Subcutaneous abdominal adipose tissue (tissue), 5 donors: ENCODE measurements at regions not wholly inside any gene's neighbourhood (a gene's known extent, or its start where the extent isn't known, plus 50 kb on each side); places are given as distances from the start of the nearest gene placed in this dataset.
"Not testable (repeated sequence)": the region's sequence is repeated elsewhere in the genome, so short reads cannot be mapped to it uniquely, and the experiment has no call there.

Source experiments
- H3K27ac ChIP-seq: one replicate; pipeline ENCODE4 v1.7.0; 2013; ENCODE audit warnings: low read depth, mild to moderate bottlenecking, inconsistent platforms, low read length, moderate library complexity
- H3K27me3 ChIP-seq, 5 donors: one replicate each; pipeline ENCODE4 v1.7.0; 2013; ENCODE audit warnings: low read length in 5 of 5, inconsistent platforms in 1 of 5; ENCODE audit not compliant: control insufficient read depth in 5 of 5, insufficient read depth in 4 of 5
- H3K36me3 ChIP-seq, 5 donors: one replicate each; pipeline ENCODE4 v1.7.0; 2013; ENCODE audit warnings: low read length in 5 of 5; ENCODE audit not compliant: control insufficient read depth in 5 of 5, insufficient read depth in 5 of 5
- H3K4me1 ChIP-seq, 5 donors: one replicate each; pipeline ENCODE4 v1.7.0; 2013; ENCODE audit warnings: low read length in 5 of 5, mild to moderate bottlenecking in 3 of 5, moderate library complexity in 1 of 5; ENCODE audit not compliant: control insufficient read depth in 5 of 5, insufficient read depth in 5 of 5
- H3K4me3 ChIP-seq, 5 donors: one replicate each; pipeline ENCODE4 v1.7.0; 2013; ENCODE audit warnings: low read length in 5 of 5, low read depth in 1 of 5
- H3K9ac ChIP-seq, 5 donors: one replicate each; pipeline ENCODE4 v1.7.0; 2013; ENCODE audit warnings: low read length in 5 of 5, mild to moderate bottlenecking in 4 of 5, moderate library complexity in 3 of 5
- H3K9me3 ChIP-seq, 5 donors: one replicate each; pipeline ENCODE4 v1.7.0; 2013; ENCODE audit warnings: low read length in 5 of 5; ENCODE audit not compliant: control insufficient read depth in 5 of 5
- donor health status: healthy.
- donor health status: healthy.
- donor health status: healthy.
- donor health status: healthy.
- donor health status: healthy.

DNA sequence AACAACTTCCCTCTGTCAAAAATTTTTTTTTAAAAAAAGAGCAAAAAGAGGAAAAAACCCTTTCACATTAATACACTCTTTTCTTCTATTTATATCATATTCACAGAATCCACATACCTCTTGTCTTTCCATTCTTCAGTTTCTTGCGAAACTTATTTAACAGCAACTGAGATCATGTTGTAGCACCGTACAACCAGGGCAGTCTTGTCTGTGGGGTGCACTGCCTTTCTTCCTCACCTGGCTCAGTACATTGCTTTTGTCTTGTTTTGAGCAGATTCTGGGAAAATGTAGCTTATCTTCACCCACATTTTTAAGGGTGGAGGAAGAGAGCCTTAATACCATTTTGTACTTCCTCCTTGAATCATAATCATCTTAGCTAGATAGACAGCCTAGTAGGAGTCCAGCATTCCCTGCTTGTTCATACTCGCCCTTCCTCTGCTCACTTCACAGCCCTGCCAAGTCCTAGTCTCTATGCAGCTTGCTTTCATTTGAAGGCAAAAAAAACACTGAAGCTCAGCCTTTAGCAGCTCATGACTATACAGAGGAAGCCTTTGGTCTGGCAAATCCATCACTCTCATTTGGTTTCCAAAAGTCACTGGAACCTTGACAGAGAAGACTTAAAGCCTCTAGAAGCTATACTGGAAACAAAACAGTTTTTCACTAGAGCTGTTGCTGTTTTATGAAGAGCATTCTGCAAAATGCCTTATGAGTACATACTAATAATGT is 140.6 kb upstream of the BANK1 start:
- H3K9me3 ChIP-seq: no peaks in the 10 kb centered on the region
- H3K27ac ChIP-seq: no peak overlapping the region
- no peak overlapping the region for H3K4me3 ChIP-seq
- no peaks in the 10 kb centered on the region for H3K36me3 ChIP-seq
- H3K27me3 ChIP-seq: no peaks in the 10 kb centered on the region
- H3K9ac ChIP-seq: no peak overlapping the region
- peaks cover 0 to 24% (median 15%) of the 10 kb centered on the region in 5 donors for H3K4me1 ChIP-seq

DNA sequence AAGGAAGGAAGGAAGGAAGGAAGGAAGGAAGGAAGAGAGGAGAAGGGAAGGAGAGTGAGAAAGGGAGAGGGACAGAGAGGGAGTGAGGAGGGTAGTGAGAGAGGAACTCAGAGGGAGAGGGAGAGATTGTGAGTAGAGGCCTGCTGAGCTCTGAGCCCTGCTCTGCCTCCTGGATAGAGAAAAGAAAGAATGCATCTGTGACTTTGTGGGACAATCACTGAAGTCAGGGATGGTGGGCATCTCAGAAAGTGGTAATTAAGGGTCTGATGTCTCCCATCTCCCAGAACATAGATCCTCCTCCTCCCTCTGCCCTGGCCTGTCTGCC is 142.9 kb upstream of the BANK1 start:
- H3K9me3 ChIP-seq: no peaks in the 10 kb centered on the region
- H3K27ac ChIP-seq: no peak overlapping the region
- H3K27me3 ChIP-seq: no peaks in the 10 kb centered on the region
- no peaks in the 10 kb centered on the region for H3K36me3 ChIP-seq
- no peak overlapping the region for H3K9ac ChIP-seq
- peaks cover 0 to 23% (median 15%) of the 10 kb centered on the region in 5 donors for H3K4me1 ChIP-seq
- no peak overlapping the region for H3K4me3 ChIP-seq

DNA sequence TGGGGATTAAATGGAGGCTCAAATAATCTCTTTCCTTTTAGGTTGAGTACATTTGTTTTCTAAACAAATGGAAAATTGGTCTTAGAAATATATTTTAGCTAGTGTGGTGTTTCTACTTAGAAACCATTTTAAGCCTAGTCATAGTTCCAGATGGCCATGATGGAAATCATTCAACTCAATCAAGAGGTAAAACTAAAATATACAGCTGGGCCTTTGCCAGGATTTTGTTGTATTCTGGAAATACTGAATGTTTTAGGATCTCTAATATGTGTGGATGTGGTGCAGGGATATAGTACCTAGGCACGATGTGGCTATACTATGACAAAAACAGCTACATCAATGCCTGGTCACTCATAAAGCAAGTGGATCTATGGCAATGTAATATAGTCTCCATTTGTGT is 146.0 kb upstream of the BANK1 start:
- peaks cover 0 to 12% (median 9%) of the 10 kb centered on the region in 5 donors for H3K4me1 ChIP-seq
- H3K27me3 ChIP-seq: no peaks in the 10 kb centered on the region
- H3K27ac ChIP-seq: no peak overlapping the region
- H3K4me3 ChIP-seq: no peak overlapping the region
- H3K9ac ChIP-seq: no peak overlapping the region
- H3K9me3 ChIP-seq: no peaks in the 10 kb centered on the region
- no peaks in the 10 kb centered on the region for H3K36me3 ChIP-seq

DNA sequence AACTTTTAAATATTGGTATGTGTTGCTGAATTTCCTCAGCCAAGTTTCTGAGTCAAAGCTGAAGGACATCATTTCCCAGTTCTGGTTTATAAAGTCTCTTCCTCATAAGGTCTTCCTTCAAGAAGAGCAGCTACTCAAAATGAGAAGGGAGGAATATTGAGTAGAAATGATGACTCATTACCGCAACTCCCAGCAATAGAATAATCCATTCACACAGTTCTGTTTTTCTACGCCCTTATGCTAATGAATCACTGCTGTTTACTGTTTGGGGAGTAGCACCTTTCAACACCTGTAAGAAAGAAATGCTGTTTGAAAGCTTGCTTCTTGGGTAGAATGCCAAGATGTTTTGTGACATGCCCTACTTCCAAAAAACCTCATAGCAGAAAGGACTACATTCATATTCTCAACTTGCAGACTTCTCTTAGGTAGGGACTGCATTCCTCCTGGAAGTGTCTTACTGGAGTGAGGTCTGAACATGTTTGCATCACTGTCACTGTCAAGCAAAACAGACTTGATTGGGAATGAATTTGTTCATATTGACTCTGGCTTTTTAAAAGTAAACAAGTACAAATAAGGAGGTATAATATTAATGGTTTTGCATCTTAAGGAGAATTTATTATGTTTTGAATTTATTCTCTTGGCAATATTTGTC is 147.2 kb upstream of the BANK1 start:
- H3K4me1 ChIP-seq: peaks cover 0 to 12% (median 9%) of the 10 kb centered on the region in 5 donors
- no peak overlapping the region for H3K27ac ChIP-seq
- no peak overlapping the region for H3K4me3 ChIP-seq
- H3K27me3 ChIP-seq: no peaks in the 10 kb centered on the region
- no peaks in the 10 kb centered on the region for H3K36me3 ChIP-seq
- H3K9me3 ChIP-seq: no peaks in the 10 kb centered on the region
- no peak overlapping the region for H3K9ac ChIP-seq

DNA sequence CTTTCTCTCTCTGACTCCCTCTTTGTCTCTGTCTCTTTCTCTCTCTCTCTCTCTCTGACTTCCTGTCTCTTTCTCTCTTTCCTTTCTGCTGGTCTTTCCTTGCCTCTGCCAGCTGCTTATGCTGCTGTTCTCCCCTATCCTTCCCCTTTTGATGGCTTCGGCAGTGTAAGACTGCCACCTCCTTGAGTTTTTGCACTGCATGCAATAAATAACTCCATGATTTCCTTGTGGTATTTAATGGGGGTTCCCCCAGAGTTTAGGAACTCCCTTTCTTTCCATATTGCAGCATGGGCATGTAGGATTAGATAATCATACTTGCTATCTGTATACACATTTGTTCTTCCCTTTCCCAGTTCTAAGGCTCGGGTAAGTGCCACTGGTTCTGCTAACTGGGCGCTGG is 157.8 kb upstream of the BANK1 start:
- not testable (repeated sequence) for H3K9ac ChIP-seq, H3K4me1 ChIP-seq, H3K9me3 ChIP-seq, H3K4me3 ChIP-seq, H3K36me3 ChIP-seq, H3K27ac ChIP-seq, H3K27me3 ChIP-seq

DNA sequence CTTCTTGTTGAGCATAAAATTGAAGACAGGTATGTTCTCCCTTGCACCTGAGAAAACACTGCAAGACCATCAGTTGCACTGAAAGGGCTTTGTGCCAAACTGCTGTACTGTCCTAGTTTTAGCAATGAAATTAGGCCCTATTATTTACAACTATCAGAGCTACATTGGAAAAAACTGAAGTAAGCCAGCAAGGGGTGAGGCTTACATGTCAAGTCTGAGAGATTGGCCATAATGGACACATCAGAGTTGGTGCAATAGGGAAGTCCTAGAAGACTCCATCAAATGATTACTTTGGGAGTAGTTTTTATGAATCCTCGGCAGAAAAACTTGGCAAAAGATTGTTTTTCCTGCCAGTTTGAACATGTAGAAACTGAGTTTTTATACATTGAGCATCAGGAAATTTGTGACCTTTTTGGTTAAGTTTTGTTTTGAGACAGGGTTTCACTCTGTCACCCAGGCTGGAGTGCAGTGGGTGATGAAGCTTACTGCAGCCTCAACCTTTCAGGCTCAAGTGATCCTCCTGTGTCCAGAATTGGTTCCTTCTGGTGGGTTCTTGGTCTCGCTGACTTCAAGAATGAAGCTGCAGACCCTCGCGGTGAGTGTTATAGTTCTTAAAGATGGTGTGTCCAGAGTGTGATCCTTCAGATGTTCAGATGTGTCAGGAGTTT is 160.1 kb upstream of the BANK1 start:
- no peaks in the 10 kb centered on the region for H3K9me3 ChIP-seq
- H3K36me3 ChIP-seq: no peaks in the 10 kb centered on the region
- no peak overlapping the region for H3K27ac ChIP-seq
- no peak overlapping the region for H3K4me3 ChIP-seq
- H3K27me3 ChIP-seq: no peaks in the 10 kb centered on the region
- no peak overlapping the region for H3K9ac ChIP-seq
- no peaks in the 10 kb centered on the region for H3K4me1 ChIP-seq

DNA sequence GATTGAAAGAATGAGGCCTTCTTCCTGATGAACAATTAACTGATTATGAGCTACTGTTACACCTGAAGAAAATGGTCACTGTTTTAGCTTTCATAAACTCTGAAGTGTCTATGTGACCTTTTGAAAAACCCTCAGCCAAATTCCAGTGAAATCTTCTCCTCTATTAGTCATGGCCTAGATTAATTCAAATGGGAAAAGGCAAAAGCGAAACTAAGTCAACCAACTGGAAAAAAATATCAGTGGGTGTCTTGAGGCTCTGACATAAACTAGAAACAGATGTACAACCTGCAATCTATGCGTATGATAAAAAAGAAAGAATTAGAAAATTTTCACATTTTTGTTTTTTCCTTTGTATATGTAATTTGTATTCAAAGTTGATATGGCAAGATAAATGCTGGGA is 169.4 kb upstream of the BANK1 start:
- Histone ChIP-seq H3K9ac (no peak overlapping the region), H3K4me1 (peaks cover 0 to 3% (median 0%) of the 10 kb centered on the region in 5 donors), H3K27ac (no peak overlapping the region), H3K4me3 (no peak overlapping the region), H3K9me3 (no peaks in the 10 kb centered on the region), H3K27me3 (no peaks in the 10 kb centered on the region), H3K36me3 (no peaks in the 10 kb centered on the region)

DNA sequence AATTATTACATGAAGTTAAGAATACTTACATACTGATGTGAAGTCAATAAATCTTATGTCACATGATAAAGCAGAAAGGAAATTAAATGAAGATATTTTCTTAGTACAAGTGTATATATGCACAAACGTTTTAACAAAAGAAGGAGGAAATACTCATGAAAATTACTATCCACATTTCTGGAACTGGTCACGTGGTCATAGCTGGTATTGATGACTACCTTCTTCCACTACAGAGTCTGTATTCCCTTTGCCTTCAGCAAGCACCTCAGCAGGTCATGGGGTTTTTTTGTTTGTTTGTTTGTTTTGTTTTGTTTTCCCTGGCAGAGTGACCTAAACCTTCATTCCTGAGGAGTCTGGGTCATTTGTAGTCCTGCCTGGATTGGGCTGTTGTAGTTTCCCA is 174.9 kb upstream of the BANK1 start:
- H3K9me3 ChIP-seq: no peaks in the 10 kb centered on the region
- H3K27ac ChIP-seq: no peak overlapping the region
- H3K36me3 ChIP-seq: no peaks in the 10 kb centered on the region
- no peak overlapping the region for H3K4me3 ChIP-seq
- no peaks in the 10 kb centered on the region for H3K4me1 ChIP-seq
- no peak overlapping the region for H3K9ac ChIP-seq
- no peaks in the 10 kb centered on the region for H3K27me3 ChIP-seq

DNA sequence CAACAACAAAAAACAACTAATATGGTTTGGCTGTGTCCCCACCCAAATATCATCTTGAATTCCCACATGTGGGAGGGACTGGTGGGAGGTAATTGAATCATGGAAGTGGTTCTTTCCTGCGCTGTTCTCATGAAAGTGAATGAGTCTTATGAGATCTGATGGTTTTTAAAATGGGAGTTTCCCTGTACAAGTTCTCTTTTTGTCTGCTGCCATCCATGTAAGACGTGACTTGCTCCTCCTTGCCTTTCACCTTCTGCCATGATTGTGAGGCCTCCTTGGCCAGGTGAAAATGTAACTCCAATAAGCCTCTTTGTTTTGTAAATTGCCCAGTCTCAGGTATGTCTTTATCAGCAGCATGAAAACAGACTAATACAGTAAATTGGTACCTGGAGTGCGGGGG is 183.5 kb upstream of the BANK1 start:
- not testable (repeated sequence) for H3K4me3 ChIP-seq, H3K9me3 ChIP-seq, H3K4me1 ChIP-seq, H3K27me3 ChIP-seq, H3K36me3 ChIP-seq, H3K27ac ChIP-seq, H3K9ac ChIP-seq

DNA sequence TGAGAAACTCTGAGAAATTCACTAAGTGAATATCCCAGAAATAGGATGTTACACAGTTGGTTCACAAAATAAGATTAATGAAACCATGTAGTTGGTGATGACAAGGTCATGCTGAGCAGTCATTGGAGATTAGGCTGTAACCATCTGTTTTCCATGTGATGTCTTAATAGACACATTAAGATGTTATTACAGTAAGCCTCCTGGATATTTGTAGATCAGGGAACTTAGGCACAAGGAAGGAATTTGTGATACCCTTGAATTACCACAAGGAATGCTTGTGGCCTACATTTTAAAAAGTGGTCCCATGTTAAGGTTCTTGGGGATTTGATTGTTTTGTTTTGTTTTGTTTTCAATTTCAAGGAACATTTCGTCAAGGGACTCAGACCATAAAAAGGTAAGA is 185.6 kb upstream of the BANK1 start:
- no peak overlapping the region for H3K9ac ChIP-seq
- peaks cover 0 to 2% (median 0%) of the 10 kb centered on the region in 5 donors for H3K4me1 ChIP-seq
- no peaks in the 10 kb centered on the region for H3K27me3 ChIP-seq
- H3K9me3 ChIP-seq: no peaks in the 10 kb centered on the region
- H3K36me3 ChIP-seq: no peaks in the 10 kb centered on the region
- H3K4me3 ChIP-seq: no peak overlapping the region
- H3K27ac ChIP-seq: no peak overlapping the region
